Suppressor macrophage treated with lipopolysaccharide for 4 hours (primary cell): ENCODE measurements at regions not wholly inside any gene's neighbourhood (a gene's known extent, or its start where the extent isn't known, plus 50 kb on each side); places are given as distances from the start of the nearest gene placed in this dataset.
"Not testable (repeated sequence)": the region's sequence is repeated elsewhere in the genome, so short reads cannot be mapped to it uniquely, and the experiment has no call there.

Experiments used
- DNase-seq: peaks from one replicate; pipeline ENCODE4 v3.0.0-alpha.2; 2020

- DNase-seq, result no peak
Measured at GRCh38 chr11:80282643-80283042, 841.8 kb upstream of the TENM4 start.

GRCh38 chr11:80281194-80281593, 840.4 kb upstream of the TENM4 start:
- no peak for DNase-seq

DNA sequence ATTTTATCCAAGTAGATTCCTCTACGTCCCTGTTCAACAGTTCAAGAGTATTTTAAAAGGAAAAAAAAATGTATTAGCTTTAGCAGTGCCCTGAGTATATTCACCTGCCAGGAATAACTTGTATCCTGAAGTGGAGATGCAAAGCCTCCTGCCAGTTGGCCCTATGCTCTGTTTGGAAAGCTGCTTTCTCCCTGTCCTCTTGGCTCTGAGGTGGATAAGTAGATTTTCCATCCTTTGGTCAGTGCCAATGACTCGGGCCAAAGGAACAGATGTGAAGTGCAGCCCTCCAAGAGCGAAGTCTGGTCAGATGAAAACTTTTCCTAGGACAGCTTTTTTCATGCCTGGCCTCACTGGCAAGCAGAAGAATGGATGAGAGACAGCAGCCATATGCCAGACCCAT, 839.9 kb upstream of the TENM4 start:
- DNase-seq, result no peak

GRCh38 chr11:80261776-80262175, 820.9 kb upstream of the TENM4 start:
- DNase-seq, result no peak

DNA sequence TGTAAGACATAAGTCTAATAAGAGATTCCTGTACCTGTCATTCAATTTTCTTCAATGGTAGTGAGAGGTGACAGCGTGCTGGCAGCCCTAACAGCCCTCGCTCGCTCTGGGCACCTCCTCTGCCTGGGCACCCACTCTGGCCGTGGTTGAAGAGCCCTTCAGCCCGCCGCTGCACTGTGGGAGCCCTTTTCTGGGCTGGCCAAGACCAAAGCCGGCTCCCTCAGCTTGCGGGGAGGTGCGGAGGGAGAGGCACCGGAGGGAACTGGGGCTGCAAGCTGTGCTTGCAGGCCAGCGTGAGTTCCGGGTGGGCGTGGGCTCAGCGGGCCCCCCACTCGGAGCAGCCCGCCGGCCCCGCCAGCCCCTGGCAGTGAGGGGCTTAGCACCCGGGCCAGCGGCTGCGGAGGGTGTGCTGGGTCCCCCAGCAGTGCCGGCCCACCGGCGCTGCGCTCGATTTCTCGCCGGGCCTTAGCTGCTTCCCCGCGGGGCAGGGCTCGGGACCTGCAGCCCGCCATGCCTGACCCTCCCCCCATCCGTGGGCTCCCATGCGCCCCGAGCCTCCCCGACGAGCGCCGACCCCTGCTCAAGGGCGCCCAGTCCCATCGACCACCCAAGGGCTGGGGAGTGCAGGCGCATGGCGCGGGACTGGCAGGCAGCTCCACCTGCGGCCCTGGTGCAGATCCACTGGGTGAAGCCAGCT, 816.6 kb upstream of the TENM4 start:
- not testable (repeated sequence) for DNase-seq

- no peak for DNase-seq
Measured at GRCh38 chr11:80255021-80255420, 814.2 kb upstream of the TENM4 start.

GRCh38 chr11:80241766-80242165, 800.9 kb upstream of the TENM4 start:
- no peak for DNase-seq

- DNase-seq, result no peak
Measured at GRCh38 chr11:80240245-80240644, 799.4 kb upstream of the TENM4 start.

DNA sequence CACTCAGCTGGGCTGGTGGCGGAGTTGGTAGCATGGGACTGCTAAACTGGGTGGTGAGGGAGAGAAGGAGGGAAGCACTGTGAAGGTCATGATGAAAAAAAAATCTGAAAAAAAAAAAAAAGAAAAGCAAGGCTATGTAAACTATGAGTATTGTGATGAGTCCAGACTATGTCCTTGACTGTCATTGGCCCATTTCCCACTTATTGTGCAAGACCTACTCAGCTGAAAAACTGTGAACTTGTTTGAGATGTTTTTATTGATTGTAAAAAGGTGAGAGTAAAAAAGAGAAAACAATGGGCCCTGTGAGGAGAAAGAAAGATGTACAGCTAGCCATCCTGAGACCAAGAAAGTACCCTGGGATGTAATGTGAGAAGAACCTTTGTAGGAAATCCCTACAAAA, 798.4 kb upstream of the TENM4 start:
- no peak for DNase-seq

DNA sequence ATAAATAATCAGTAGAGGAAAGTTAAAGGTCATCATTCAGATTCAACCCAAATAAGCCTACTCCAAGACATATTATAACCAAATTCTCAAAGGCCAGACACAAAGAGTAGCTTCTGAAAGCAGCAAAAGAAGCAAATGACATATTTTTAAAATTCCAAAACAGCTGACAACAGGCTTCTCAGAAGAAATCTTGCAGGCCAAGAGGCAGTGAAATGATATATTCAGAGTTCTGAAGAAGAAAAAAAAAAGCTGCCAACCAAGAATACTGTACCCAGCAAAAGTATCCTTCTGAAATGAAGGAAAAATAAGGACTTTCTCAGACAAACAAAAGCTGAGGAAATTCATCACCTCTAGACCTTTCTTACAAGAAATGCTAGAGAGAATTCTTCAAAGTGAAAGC, 787.1 kb upstream of the TENM4 start:
- DNase-seq, result no peak

- DNase-seq, result no peak
Measured at GRCh38 chr11:80214413-80214812, 773.6 kb upstream of the TENM4 start.

GRCh38 chr11:80211673-80212072, 770.8 kb upstream of the TENM4 start:
- DNase-seq, result no peak

DNA sequence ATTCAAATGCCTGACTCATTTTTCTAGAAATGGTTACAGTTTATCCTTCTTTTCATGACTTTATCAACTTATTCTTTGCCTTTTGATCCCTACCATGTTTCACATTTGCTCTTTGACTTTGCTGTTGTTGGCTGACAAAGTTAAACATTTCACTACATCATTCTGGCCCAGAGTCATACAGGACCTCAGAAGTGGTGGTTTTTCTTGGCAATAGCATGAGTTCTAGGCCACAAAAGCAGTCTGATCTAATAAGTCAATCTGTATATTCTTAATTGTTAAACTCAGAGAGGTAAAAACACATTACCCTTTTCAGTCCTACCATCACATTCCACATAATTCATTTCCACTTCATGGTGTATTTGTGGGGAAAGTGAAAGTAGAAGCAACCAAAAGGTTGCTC, 763.2 kb upstream of the TENM4 start:
- no peak for DNase-seq

GRCh38 chr11:80196932-80197554, 756.2 kb upstream of the TENM4 start:
- no peak for DNase-seq

GRCh38 chr11:80196041-80196440, 755.2 kb upstream of the TENM4 start:
- no peak for DNase-seq

- no peak for DNase-seq
Measured at GRCh38 chr11:80194625-80195024, 753.8 kb upstream of the TENM4 start.

DNA sequence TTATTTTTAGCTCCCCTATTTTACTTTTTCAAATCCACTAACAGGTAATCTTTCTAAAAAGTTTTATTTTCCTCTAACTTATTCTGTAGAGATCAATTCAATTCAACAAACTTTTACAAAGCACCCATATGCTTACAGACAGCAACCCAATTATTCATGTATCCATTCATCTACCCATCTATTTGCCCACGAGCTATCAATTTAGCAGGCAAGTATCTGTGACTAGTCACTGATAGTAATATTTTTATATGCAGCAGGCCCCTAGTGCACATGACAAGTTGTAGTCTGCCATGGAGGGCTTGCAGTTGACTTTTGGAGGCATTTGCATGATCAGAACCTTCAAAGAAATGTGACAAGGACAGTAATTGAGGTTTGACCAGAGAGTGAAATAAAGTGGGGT, 753.2 kb upstream of the TENM4 start:
- DNase-seq, result no peak

- DNase-seq, result no peak
Measured at GRCh38 chr11:80188076-80188627, 747.3 kb upstream of the TENM4 start.

DNA sequence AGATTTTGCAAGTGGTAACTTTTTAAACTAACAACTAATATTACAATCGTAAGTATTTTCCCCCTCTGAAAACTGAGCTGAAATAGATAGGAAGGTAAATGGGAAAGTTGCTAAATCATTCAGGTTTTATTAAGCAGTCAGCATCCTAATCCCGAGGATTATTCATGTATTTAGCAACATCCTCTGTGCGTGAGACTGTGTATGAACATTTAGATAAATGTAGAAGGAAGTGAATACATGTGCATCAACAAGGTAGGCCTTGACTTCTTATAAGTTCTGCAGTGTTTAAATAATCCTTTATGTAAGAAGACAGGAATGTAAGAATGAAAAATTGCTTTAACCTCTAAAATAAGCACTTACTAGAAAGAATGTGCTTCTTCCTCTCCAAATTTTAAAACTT, 745.9 kb upstream of the TENM4 start:
- no peak for DNase-seq

GRCh38 chr11:80182901-80183300, 742.1 kb upstream of the TENM4 start:
- no peak for DNase-seq

DNA sequence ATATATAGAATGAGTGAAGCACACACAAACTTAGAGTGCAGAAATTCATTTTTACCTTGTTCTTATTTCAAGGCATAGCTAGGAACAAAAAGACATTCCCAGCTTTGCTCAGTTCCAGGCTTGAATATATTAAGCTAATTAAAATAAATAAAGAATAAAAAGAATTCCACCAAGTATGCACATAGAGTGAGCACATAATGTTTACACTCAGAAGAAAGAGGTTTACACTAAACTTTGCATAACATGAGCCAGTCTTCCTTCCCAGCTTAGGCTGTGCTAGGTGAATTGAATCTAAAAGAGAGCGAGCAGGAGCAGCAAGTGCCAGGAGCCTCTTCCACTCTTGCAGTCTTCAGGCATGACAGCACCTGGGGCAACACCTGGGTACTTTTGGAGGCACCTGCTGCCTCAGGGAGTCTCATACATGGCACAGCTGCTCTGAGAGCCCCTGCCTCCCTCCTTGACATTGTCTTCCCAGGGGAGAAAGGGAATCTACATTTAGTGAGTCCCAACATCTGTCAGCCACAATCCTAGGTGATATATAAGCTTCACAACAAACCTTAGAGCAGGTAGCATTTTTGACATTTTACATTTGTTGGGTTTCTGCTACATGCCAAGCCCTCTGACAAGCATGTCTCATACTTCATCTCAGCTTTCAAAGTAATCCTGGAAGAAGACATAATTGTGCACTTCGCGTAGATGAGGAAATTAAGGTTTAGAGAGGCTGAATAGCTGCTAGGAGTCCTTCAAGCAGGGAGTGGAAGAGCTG, 732.7 kb upstream of the TENM4 start:
- DNase-seq, result no peak

GRCh38 chr11:80168796-80169195, 728.0 kb upstream of the TENM4 start:
- peak; percentile 65 for DNase-seq

GRCh38 chr11:80167766-80168165, 726.9 kb upstream of the TENM4 start:
- DNase-seq, result peak; percentile 68

DNA sequence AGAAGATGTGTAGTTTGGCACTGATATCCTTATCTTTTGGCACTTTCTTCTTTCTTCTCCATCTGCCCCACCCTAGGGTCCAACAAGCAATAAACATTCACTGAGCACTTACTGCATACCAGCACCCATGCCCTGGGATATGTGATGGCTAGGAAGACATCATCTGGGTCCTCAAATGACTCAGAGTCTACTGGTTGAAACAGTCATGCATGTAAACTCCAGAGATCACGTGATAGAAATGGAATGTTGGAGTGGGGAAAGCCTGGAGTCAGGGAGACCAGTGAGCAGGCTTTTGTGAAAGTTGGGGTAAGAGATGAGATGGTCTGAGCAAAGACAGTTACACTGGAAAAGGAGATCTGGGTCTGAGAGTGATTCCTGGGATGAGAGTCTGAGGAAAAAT, 724.9 kb upstream of the TENM4 start:
- no peak for DNase-seq
